BE2C (cell line): ENCODE measurements at regions not wholly inside any gene's neighbourhood (a gene's known extent, or its start where the extent isn't known, plus 50 kb on each side); places are given as distances from the start of the nearest gene placed in this dataset.

ENCODE experiments used
- DNase-seq: peaks from one replicate; pipeline ENCODE4 v3.0.0-alpha.2; 2020
- H3K27me3 ChIP-seq: fragments of 250-450 bp; sonication (Bioruptor Pico); 2 replicates; pipeline ENCODE4 v1.5.1; 2020; ENCODE audit warnings: mild to moderate bottlenecking
- H3K36me3 ChIP-seq: fragments of 250-450 bp; sonication (Bioruptor Pico); 2 replicates; pipeline ENCODE4 v1.5.1; 2020; ENCODE audit warnings: mild to moderate bottlenecking
- H3K4me1 ChIP-seq: fragments of 250-450 bp; sonication (Bioruptor Pico); 2 replicates; pipeline ENCODE4 v1.5.1; 2020
- H3K4me3 ChIP-seq: 2 replicates; pipeline ENCODE4 v1.5.1; 2011; ENCODE audit warnings: low read depth, low read length
- H3K9me3 ChIP-seq: fragments of 250-450 bp; sonication (Bioruptor Pico); 2 replicates; pipeline ENCODE4 v1.5.1; 2020
- TF ChIP-seq, protein P1 (sequence below): IDR thresholded peaks from 2 replicates; pipeline ENCODE4 v1.5.1; 2012; ENCODE audit warnings: mild to moderate bottlenecking, low read depth, low read length

DNA sequence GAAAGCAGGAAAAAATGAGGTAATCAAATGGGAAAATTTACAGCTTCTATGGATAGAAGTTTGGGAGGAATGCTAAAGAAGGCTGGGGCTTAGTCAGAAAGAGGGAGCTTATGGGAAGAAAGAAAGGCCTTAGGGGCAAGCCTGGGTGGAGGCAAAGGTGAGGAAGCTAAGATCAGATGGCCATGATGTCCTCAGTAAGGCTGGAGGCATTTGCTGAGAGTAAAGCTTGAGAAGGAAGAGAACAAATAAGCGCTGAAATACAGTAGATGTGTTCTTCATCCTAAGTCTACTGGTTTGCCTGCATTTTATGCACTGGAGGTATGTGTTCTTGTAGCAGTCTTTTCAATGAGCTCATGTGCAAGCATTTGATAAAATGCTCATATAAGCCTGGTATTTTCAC, 355.4 kb downstream of the BRINP2 start:
- no peak for DNase-seq
- Histone ChIP-seq H3K4me1 (no peaks in the 10 kb centered on the region), H3K27me3 (no peaks in the 10 kb centered on the region), H3K4me3 (no peak overlapping the region), H3K9me3 (no peaks in the 10 kb centered on the region), H3K36me3 (no peaks in the 10 kb centered on the region)
- TF ChIP-seq, protein P1, sequence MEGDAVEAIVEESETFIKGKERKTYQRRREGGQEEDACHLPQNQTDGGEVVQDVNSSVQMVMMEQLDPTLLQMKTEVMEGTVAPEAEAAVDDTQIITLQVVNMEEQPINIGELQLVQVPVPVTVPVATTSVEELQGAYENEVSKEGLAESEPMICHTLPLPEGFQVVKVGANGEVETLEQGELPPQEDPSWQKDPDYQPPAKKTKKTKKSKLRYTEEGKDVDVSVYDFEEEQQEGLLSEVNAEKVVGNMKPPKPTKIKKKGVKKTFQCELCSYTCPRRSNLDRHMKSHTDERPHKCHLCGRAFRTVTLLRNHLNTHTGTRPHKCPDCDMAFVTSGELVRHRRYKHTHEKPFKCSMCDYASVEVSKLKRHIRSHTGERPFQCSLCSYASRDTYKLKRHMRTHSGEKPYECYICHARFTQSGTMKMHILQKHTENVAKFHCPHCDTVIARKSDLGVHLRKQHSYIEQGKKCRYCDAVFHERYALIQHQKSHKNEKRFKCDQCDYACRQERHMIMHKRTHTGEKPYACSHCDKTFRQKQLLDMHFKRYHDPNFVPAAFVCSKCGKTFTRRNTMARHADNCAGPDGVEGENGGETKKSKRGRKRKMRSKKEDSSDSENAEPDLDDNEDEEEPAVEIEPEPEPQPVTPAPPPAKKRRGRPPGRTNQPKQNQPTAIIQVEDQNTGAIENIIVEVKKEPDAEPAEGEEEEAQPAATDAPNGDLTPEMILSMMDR = no peak

DNA sequence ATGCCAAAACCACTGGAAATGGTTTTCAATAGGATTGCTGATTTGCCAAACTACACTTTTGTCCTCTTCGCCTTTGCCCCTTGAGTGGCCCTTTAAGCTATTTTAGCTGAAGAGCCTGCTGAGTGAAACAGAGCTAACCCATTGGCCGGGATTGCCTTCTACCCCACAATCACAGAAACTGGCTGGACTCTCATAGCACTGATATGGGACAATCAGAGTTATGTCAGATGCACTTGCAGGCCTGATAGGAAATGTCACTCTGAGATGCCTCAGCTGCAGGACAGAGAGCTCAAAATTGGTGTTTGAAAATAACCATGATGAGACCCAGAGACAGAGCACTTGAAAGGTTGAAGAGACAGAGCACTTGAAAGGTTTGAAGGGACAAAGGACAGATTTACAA, 354.4 kb downstream of the BRINP2 start:
- no peaks in the 10 kb centered on the region for H3K36me3 ChIP-seq
- H3K9me3 ChIP-seq = no peaks in the 10 kb centered on the region
- DNase-seq = no peak
- no peaks in the 10 kb centered on the region for H3K4me1 ChIP-seq
- H3K4me3 ChIP-seq = no peak overlapping the region
- H3K27me3 ChIP-seq = no peaks in the 10 kb centered on the region
- TF ChIP-seq, protein P1 = no peak

DNA sequence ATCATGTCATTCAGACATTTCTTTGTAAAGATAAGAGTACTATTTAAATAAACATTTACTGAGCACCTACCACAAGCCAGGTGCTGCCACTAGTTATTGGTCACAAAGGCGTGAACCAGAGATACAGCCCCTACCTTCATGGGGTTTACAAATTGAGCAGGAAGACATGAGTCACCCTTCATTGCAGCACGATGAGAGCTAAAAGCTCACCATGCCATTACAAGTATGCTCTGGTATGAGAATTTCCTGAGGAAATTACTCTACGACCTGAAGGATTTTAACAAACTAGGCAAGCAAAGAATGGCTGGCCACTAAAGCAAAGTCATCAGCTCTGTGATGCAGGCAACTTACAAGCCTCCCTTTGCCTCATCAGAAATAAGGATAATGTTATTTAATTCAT, 346.8 kb downstream of the BRINP2 start:
- Histone ChIP-seq H3K36me3 (no peaks in the 10 kb centered on the region), H3K9me3 (no peaks in the 10 kb centered on the region), H3K27me3 (no peaks in the 10 kb centered on the region), H3K4me1 (no peaks in the 10 kb centered on the region), H3K4me3 (no peak overlapping the region)
- DNase-seq = no peak
- TF ChIP-seq, protein P1 = no peak

DNA sequence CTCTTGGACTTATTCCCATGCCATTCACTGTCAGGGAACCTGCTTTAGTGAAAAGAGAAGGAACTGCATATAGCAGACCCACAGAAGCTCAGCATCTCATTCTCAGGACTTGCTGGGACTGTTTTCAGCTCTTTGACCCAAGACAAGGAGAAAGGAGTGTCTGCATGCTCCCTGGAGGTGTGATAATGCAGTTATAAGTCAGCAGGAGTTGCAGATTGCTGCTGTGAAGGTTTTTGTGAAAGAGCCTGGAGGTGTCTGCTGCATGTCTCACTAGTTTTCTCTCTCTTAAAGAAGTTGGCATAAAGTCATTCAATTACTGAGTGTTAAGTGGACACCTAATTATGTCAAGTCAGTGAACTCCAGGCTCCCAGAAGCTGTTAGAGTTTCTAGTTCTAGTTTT, 343.4 kb downstream of the BRINP2 start:
- H3K4me3 ChIP-seq = no peak overlapping the region
- no peaks in the 10 kb centered on the region for H3K27me3 ChIP-seq
- TF ChIP-seq, protein P1 = no peak
- H3K36me3 ChIP-seq = no peaks in the 10 kb centered on the region
- no peaks in the 10 kb centered on the region for H3K4me1 ChIP-seq
- no peak for DNase-seq
- no peaks in the 10 kb centered on the region for H3K9me3 ChIP-seq

DNA sequence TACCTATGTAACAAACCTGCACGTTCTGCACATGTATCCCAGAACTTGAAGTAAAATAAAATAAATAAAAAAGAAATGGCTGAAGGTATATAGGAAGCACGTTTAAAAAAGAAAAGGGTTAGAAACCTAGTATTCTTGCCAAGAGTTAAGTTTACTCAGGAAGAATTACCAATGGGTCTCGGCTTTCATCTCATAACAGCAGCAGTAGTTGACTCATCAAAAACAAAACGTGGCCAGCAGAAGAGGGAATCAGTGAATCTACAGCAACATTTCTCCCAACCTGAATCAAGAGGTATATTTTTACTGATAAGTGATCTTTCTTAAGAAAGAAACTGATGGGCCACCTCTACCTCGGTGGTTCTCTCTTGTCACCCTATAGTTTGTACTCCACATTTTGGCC, 340.3 kb downstream of the BRINP2 start:
- TF ChIP-seq, protein P1 = no peak
- Histone ChIP-seq H3K4me1 (no peaks in the 10 kb centered on the region), H3K27me3 (no peaks in the 10 kb centered on the region), H3K36me3 (no peaks in the 10 kb centered on the region), H3K4me3 (no peak overlapping the region), H3K9me3 (no peaks in the 10 kb centered on the region)
- no peak for DNase-seq

DNA sequence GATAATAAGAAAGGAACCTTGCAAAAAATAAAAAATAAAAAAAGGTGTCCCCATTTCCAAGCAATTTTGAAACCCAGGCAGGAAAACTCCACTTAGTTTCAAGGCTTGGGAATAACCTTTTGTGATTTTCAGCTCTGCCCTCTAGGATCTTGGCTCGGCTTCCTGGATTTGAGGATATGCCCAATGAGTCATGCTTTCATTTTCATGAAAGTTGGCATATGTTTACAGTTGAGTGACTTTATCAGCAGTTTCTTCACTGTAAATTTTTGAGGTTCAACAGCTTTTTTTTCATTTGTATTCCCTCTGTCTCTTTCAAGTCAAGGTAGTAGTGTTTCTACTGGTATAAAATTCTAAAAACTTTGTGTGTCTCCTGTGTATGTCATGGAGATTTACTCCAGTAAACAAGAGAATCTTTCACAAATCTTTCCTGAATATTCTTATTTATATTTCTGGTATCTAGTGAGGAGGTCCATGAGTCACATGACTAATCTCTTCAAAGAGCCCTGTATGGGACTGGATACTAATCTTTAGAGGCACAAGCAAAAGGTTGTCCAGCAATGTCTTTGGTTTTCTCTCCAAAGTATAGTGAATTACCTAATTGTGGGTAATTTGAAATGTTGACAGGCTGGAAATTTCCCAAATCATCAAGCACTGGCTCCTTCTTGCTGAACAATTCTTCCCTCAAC, 335.3 kb downstream of the BRINP2 start:
- Histone ChIP-seq H3K4me3 (no peak overlapping the region), H3K9me3 (no peaks in the 10 kb centered on the region), H3K36me3 (no peaks in the 10 kb centered on the region), H3K27me3 (no peaks in the 10 kb centered on the region), H3K4me1 (no peaks in the 10 kb centered on the region)
- TF ChIP-seq, protein P1 = no peak
- DNase-seq = no peak
